Hypothalamus (tissue), 51 donors: ENCODE measurements at regions not wholly inside any gene's neighbourhood (a gene's known extent, or its start where the extent isn't known, plus 50 kb on each side); places are given as distances from the start of the nearest gene placed in this dataset.
A peak's percentile ranks its signal among the peaks of the same experiment; 100 is the strongest.
"Not testable (repeated sequence)": the region's sequence is repeated elsewhere in the genome, so short reads cannot be mapped to it uniquely, and the experiment has no call there.

ENCODE experiments used
- DNase-seq, 51 donors: peaks; one replicate each; lab custom pipeline; 2025; lab: John Stamatoyannopoulos, UW

GRCh38 chr22:27312966-27313855 lies 488.3 kb downstream of the MN1 start:
- no peak for DNase-seq

- no peak for DNase-seq
Observed at GRCh38 chr22:27314276-27314807, 487.2 kb downstream of the MN1 start.

- no peak for DNase-seq
Observed at GRCh38 chr22:27315833-27316232, 485.7 kb downstream of the MN1 start.

GRCh38 chr22:27317096-27317495 lies 484.5 kb downstream of the MN1 start:
- no peak for DNase-seq

- peak in 1 of 51 donors; percentile 65 for DNase-seq
Observed at GRCh38 chr22:27317971-27318428, 483.6 kb downstream of the MN1 start.

GRCh38 chr22:27318516-27318915 lies 483.0 kb downstream of the MN1 start:
- DNase-seq = peak in 1 of 51 donors; percentile 62

- DNase-seq = no peak
Observed at GRCh38 chr22:27323661-27324060, 477.9 kb downstream of the MN1 start.

GRCh38 chr22:27324908-27325307 lies 476.6 kb downstream of the MN1 start:
- DNase-seq = not testable (repeated sequence)

GRCh38 chr22:27327497-27327896 lies 474.1 kb downstream of the MN1 start:
- DNase-seq = no peak

- DNase-seq = no peak
Observed at GRCh38 chr22:27327981-27328721, 473.4 kb downstream of the MN1 start.

GRCh38 chr22:27329131-27329850 lies 472.3 kb downstream of the MN1 start:
- peak in 1 of 51 donors; percentile 14 for DNase-seq

GRCh38 chr22:27329966-27330645 lies 471.4 kb downstream of the MN1 start:
- DNase-seq = no peak

GRCh38 chr22:27331526-27332281 lies 469.9 kb downstream of the MN1 start:
- peak in 30 of 51 donors; percentile 6 to 60 (median 39) for DNase-seq

GRCh38 chr22:27335102-27335660 lies 466.4 kb downstream of the MN1 start:
- DNase-seq = no peak

- DNase-seq = no peak
Observed at GRCh38 chr22:27336151-27337090, 465.1 kb downstream of the MN1 start.

GRCh38 chr22:27337676-27338075 lies 463.9 kb downstream of the MN1 start:
- DNase-seq = no peak

- no peak for DNase-seq
Observed at GRCh38 chr22:27340047-27340446, 461.5 kb downstream of the MN1 start.

- no peak for DNase-seq
Observed at GRCh38 chr22:27344546-27344945, 457.0 kb downstream of the MN1 start.
